HG03280 (cell line): ENCODE measurements at regions not wholly inside any gene's neighbourhood (a gene's known extent, or its start where the extent isn't known, plus 50 kb on each side); places are given as distances from the start of the nearest gene placed in this dataset.
"Not testable (repeated sequence)": the region's sequence is repeated elsewhere in the genome, so short reads cannot be mapped to it uniquely, and the experiment has no call there.

Experiments
- ATAC-seq: cut with Tn5 transposase; IDR thresholded peaks from one replicate; pipeline ENCODE4 v1.9.1; 2021; ENCODE audit warnings: mild to moderate bottlenecking, moderate library complexity; ENCODE audit not compliant: unreplicated experiment

DNA sequence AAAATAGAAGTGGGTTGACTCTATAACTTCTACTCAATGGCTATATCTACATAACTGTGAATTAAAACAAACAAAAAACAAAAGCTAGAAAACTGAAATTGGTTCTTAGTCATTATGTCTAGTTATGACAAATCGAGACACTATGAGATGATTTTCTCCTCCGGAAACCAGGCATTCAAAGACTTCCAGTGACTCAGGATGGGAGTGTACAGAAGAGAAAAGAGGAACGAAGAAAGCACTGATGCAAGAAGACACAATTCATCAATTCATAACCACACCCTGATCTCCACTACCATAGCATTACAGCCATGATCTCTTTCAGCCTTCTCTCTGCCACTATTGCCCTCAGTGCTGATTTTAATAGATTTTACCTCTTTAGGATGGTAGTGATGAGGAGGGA, 253.6 kb downstream of the CBLL2 start:
- ATAC-seq = peak; percentile 95

DNA sequence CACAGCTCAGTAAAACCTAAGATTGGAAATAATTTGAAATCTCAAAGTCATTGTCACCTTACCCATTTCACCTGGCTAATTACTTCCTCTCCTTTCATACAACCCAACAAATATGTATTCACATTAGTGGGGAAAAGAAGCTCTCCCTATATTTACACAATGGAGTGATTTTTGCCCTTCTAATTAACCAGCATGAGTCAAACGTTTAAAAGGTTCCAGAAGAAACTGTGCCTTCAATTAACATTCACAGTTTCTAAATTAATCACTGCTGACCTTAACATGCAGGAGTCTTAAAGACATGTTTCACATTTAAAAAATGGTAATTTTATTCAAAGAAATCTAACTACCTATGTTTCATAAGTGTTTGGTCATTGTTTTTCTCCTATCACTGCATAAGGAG, 254.6 kb downstream of the CBLL2 start:
- no peak for ATAC-seq

DNA sequence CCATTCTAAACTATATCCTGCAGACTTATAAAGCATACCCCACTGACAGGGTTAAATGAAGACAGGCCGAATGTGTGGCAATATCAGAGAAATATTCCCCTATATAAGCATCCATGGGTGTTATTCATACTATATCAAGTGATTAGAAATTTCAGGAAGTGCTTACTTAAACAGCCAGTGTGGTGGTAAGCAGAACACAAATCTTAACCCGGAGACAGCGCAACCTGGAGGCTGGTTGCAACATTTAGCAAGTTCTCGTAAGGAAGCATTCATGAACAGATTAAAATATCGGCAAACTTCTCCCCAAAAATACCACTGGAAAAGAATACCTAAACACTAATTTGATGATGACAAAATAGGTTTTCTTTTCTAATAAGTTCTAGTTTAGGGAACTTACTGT, 261.2 kb downstream of the CBLL2 start:
- no peak for ATAC-seq

DNA sequence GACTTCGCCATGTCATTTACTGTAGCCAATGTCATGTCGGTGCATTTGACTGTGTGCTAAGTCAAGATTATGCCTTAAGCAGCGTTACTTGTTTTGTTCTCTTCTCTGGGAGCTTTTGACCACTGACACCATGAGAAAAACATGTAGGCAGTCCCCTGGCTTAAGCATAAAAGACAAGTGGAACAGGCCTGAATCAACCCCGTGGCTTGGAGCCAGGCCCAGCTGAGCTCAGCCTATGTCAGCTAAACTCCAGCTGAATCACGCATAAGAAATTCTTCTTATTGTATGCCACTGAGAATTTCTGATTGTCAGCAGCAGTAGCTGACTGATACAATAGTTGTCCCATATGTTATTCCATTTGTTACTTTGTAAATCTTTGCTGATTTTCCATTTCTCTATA, 261.9 kb downstream of the CBLL2 start:
- no peak for ATAC-seq

DNA sequence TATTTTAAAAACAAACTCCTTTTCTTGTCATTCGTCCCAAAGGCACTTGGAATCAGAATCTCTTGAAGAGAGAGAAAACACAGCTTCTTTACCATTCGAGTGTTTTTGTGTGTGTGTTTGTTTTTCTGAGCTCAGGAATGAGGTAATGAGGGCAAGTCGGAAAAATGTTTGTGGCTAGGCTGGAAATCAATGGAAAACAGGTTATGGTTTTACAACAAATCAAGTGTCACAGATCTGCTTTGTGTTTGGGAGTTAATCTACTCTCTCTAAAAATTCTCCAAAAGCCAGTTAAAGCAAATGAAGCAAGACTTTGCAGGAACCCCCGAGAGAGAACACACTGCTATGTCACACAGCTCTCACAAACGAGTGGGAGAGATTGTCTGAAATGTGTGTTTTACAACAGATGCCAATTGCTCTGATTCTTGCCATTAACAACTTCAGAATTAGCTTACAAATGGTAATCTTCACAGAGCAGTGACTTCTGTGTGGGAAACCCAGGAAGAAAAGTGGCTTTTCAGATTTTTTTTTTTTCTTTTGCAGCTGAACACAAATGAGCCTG, 264.1 kb downstream of the CBLL2 start:
- no peak for ATAC-seq

DNA sequence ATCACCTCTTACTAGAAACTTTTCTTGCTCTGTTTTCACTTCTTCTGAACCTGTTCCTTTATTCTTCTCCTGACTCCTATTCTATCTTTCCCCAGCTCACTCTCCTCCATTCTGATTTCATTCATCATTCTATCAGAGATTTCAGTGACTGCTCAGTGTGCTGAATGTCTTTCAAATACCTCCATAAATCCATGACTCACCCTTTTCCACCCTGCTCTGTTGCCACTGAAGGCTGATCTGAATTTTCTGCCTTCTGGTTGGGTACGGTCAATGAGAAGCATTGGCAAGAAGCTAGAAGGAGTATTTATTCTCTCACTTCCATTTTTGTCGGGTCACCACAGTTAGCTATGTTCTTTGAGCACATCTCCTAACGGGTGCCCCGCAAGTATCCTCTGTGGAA, 265.9 kb downstream of the CBLL2 start:
- no peak for ATAC-seq

DNA sequence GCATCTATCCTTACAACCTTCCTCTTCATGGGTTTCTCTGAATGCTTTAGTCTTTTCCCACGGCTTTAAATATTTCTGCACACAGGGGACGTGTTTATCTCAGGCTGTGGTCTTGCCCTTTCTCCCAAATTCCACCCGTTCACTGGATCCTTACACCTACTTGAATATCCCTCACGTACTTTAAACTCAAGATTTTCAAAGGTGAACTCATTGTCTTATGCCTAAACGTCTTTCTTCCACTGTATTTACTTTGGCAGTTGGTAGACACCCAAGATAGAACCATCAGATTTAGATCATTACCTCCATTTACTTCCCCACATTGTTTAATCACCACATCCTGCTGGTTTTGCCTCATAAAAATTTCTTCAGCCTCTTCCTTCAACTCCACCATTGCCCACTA, 269.2 kb downstream of the CBLL2 start:
- ATAC-seq = no peak

DNA sequence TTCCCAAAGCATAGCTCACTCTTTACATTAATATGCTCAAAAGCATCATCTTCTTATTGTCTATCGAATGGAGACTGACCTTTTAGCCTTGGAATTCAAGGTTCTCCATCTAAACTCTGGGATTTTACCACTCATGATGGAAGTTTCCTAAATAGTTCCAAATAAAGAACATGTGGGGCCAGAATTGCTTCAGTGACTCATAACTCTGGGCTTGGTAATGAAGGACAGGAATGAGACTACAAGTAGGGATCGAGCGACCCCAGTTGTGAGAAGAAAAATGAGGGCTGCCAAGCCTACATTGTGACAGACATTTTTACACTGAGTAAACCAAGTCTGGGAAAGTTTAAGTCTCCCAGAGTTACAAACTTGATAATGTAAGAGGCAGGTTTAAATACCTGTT, 269.9 kb downstream of the CBLL2 start:
- no peak for ATAC-seq

DNA sequence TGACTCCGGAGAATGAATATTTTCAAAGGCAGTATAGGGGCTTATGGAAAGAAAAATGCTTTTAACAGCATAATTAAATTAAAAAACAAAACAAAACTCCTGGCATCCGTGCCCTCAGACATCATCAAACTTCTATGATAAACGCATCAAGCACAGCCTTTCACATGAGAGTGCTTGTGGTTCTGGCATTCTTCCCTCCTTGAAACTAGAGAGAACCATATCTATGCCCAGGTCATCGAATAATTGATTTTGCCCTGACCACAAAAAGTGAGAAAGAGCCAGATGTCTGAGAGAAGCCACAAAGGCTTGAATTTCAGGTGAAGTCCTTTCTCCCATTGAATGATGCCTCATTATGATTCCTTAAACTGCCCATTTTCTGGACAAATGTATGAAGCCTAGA, 286.8 kb downstream of the CBLL2 start:
- no peak for ATAC-seq

DNA sequence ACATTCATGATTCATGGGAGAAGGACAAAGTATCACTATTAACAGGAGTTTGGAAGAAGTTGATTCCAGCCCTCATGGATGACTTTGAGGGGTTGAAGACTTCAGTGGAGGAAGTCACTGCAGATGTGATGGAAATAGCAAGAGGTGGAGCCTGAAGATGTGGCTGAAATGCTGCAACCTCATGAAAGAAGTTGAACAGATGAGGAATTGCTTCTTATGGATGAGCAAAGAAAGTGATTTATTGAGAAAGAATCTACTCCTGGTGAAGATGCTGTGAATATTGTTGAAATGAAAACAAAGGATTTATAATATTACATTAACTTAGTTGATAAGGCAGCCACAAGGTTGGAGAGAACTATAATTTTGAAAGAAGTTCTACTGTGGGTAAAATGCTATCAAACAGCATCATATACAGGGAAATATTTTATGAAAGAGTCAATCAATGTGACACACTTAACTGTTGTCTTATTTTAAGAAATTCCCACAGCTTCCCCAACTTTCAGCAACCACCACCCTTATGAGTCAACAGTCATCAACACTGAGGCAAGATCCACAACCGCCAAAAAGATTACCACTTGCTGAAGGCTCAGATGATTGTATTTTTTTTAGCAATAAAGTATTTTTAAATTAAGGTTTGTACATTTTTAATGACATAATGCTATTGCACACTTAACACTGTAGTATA, 302.6 kb downstream of the CBLL2 start:
- ATAC-seq = no peak

DNA sequence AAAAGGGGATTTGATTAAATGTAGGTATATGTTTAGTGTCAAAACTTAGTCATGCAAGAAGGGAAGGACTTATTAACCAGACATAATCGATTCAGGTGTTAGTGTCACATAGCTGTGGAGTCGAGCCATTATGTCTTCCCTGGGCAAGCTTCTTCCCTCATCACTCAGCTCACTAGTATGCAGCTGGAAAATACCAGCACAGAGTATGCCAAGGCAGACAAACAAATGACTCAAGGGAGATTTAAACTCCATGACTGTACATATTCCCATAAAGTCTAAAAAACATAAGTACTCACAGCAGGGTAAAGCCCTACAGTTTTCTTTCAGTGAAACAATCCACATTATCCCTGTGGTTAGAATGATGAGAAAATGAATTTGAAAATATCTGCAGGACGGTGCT, 304.5 kb downstream of the CBLL2 start:
- ATAC-seq = no peak

DNA sequence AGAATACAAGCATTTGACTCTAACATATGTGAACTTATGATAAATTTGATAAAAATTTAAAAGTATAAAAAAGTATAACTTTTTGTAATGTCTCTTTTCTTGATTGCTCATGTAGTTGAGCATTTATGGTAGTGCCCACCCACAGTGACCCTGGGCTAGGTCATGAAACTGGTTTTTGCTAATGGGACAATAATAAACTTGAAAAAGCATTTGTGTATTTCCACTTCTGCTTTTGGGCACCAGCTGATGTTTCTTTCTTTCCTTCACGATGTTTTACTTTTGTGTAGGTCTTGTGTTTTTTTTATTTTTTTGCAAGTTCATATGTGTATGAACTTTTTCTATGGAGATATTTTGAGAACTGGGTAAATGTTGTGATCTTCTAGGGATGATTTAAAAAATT, 313.1 kb downstream of the CBLL2 start:
- no peak for ATAC-seq

DNA sequence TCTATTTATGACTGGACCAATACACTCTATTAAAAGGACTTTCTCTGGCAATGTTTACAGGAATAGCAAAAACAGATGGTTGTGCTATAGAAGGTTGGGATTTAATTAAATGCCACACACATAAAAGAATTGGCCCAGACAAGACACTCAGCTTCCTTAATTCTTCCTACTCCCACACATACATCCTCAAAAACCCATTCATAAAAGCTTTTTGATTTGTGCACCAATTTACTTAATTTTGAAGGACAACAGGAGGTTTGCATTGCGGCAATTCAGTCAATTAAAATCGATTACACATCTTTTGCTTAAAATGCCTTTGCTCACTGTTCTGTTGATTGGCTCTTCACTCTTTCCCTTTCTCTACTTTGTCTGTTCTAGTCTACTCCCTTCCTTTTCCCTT, 317.1 kb downstream of the CBLL2 start:
- no peak for ATAC-seq

DNA sequence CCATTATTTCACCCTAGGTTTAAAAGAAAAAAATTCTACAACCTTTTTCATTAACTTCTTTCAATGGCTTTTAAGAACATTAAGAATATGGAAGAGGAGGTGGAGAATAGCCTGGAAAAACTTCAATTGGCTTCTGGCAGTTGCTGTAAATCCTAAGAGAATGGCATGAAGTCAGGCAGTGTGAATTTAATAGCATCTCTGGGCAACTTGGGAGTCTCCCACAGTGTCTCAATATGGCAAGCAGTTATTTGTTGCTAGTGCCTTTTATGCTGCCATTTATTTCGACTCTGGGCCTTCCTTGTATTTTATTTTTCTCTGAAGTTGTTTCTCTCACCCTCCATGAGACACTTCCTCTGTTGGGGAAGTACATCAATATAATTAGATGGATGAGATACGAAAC, 322.1 kb downstream of the CBLL2 start:
- ATAC-seq = no peak

DNA sequence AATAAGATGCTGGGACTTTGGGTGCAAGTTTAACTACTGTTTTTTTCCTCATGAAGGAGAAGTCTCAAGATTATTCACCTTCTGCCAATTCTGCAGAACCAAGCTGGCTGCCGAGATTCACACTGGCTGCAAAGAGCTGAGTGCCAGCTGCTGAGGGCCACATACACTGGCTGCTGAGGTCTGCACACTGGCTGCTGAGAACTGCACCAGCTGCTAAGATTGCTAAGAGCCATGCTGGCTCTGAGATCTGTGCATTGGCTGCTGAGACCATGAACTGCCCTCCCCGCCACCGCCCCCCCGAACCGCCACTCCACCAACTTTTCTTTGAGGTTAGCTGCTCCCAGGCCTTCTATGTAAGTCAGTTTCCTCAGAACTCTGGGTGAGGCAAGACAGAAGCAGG, 330.3 kb downstream of the CBLL2 start:
- ATAC-seq = no peak

DNA sequence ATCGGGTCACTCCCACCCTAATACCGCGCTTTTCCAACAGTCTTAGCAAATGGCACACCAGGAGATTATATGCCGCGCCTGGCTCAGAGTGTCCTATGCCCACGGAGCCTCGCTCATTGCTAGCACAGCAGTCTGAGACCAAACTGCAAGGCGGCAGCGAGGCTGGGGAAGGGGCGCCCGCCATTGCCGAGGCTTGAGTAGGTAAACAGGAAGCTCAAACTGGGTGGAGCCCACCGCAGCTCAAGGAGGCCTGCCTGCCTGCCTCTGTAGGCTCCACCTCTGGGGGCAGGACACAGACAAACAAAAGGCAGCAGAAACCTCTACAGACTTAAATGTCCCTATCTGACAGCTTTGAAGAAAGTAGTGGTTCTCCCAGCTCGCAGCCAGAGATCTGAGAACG, 336.7 kb downstream of the CBLL2 start:
- ATAC-seq = not testable (repeated sequence)

DNA sequence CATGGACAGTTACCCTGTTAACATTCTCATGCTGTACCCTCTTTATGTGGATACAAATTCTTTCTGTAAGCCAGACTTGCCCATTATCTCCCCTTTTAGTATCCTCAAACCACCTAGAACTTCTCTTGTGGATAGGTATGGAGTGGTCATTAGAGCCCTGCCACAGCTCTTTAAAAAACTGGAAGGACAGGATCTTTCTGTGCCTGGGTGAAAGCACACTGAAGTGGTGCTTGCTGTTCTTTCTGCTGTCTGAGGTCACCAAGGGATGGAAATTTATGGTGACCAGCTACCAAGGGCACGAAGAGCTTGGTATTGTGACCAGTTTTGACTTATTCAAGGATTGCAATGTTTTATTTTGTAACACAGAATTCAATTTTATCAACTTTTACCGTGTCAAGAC, 344.2 kb downstream of the CBLL2 start:
- no peak for ATAC-seq

DNA sequence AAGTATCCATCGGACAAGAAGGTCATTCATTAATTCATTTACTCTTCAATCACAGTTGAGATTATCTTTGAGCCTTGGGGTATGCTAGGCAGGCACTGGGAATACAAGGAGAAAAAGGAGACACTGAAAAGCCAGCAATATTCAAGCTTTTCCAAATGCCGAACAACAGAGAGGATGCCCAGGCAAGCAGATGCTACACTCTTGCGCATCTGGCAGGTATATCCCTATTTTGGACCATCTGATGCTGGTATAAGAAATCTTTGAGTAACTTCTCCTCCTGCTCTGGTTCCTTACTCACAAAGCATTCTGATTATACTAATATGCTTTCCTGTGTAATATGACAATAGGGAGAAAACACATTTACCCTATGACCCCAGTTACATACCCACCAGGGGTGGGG, 354.9 kb downstream of the CBLL2 start:
- ATAC-seq = no peak

DNA sequence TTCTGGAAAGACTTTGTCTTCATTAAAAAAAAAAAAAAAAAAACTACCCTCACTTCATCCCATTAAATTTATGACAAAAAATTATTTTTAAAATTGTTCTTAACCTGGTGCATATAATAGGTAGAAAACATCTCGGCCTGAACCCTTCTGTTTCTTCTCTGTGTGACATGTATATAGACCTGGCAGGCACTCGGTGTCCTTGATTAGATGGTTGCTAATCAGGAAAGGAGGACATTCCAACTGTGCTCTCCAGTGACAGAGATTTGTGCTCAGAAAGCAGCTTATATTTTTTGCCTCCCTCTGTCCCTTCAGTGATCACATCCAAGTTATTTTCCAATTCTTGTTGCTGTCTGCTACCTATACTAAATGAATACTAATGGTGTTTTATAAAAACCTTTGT, 355.6 kb downstream of the CBLL2 start:
- no peak for ATAC-seq

DNA sequence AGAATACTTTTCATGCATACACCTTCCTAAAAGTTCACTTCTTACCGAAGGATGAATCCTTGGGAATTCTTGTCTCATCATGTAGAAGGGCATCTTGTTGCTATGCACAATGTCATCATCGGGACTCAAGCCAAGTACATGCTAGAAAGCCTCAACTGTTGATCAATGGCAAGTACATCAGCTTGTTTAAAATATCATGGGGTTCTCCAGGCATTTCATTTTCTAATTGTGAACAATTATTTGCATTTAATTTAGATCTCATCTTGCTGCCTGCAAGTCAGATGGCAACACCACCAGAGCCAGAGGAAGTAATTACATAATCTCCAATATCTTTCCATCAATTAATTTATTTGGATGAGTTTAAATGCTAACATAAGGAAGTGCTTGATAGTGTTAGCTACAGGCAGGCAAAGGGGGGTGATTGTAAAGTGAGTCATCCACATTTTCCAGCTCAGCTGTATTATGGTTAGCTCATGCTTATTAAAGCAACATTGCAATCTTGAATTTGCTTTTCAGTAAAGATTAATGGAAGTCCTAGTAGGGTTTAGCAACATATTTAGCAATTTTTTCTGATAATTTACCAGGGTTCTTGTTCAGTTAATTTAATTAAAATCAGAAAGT, 356.5 kb downstream of the CBLL2 start:
- ATAC-seq = no peak

DNA sequence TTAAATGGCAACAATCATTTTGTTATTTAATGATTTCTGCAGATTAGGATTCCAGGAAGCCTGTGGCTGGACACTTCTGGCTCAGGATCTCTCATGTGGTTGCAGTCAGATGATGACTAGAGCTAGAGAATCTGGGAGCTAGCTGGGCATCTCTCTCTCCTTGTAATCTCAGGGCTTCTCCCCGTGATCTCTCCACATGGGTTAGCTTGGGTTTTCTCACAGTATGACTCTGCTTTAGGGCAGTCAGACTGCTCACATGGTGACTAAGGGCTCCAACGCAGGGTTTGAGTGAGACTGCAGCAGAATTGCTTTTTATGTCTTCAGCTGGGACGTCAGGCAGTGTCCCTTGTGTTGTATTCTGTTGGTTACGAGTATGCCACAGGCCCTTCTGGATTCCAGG, 361.4 kb downstream of the CBLL2 start:
- ATAC-seq = no peak

DNA sequence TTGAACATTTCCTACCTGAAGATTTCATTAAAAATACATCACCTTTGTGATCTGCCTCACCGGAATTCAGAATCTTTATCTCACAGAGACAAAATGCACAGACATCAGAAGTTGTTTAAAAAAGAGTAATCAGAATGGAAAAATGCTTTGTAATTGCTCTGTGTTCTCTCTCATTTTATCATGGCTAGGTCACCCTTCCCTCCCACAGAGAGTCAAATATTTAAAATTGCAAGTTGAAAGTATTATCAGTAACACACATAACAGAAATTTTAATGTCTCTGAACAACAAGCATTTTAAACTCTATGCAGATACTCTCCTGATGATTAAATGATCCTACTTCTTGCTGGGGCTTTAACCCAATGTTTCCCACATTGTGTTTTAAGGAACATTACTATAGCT, 362.0 kb downstream of the CBLL2 start:
- ATAC-seq = no peak

DNA sequence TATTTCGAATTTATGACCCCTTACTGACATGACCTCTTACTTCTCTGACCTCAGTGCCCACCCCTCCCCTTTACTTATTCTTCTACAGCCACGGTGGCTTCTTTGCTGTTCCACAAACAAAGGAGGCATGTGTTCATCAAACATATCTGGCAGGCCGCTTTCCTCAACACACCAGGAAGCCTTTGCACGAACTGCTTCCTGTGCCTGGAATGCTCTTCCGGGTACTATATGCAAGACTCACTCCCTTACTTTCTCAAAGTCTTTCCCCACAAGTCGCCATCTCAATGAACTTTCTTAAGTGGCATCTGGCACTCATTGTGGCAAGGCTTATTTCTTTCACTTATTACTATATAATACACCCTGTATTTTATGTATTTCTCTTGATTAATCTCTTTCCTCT, 351.5 kb upstream of the DDX53 start:
- no peak for ATAC-seq
